PC-3 (cell line): ENCODE measurements at regions not wholly inside any gene's neighbourhood (a gene's known extent, or its start where the extent isn't known, plus 50 kb on each side); places are given as distances from the start of the nearest gene placed in this dataset.

Source experiments
- ATAC-seq: fragments of 200-7000 bp; cut with Tn5 transposase; 2 replicates; pipeline ENCODE4 v1.9.1; 2020; ENCODE audit warnings: mild to moderate bottlenecking, moderate library complexity
- BruUV-seq: library from RNA; stranded (reverse); fragments of 400-500 nt; replicated peaks from 2 replicates; lab custom pipeline; 2021; lab: Mats Ljungman, UMichigan
- CTCF ChIA-PET: fragments of 300-600 bp; sonication (Branson Sonifier 250); formaldehyde crosslinking; loops from one replicate; lab custom pipeline; 2022; ENCODE audit warnings: antibody characterized with exemption; lab: Charles Lee
- POLR2A ChIA-PET: fragments of 300-600 bp; sonication (Branson Sonifier 250); formaldehyde crosslinking; loops from one replicate; lab custom pipeline; 2022; ENCODE audit warnings: antibody characterized with exemption; ENCODE audit not compliant: unreplicated experiment; lab: Charles Lee
- DNase-seq: peaks from one replicate; pipeline ENCODE4 v3.0.0-alpha.2; 2015
- H2AFZ ChIP-seq: fragments of 300-600 bp; sonication (generic); 2 replicates; pipeline ENCODE4 v1.6.0; 2016; ENCODE audit warnings: antibody characterized with exemption, low read length
- H3F3A ChIP-seq: fragments of 300-600 bp; sonication (generic); one replicate; pipeline ENCODE4 v1.6.0; 2017; ENCODE audit warnings: antibody characterized with exemption, low read length, control low read depth, mild to moderate bottlenecking; ENCODE audit not compliant: unreplicated experiment
- H3K27ac ChIP-seq: fragments of 300-600 bp; sonication (generic); 2 replicates; pipeline ENCODE4 v1.5.1; 2016; ENCODE audit warnings: mild to moderate bottlenecking, low read length
- H3K27me3 ChIP-seq: fragments of 300-600 bp; sonication (generic); 2 replicates; pipeline ENCODE4 v1.6.1; 2016; ENCODE audit warnings: low read length, mixed read lengths
- H3K36me3 ChIP-seq: fragments of 300-600 bp; sonication (generic); 2 replicates; pipeline ENCODE4 v1.6.1; 2016; ENCODE audit warnings: low read depth, mixed run types, low read length, mixed read lengths
- H3K4me1 ChIP-seq: fragments of 300-600 bp; sonication (generic); 2 replicates; pipeline ENCODE4 v1.5.1; 2016; ENCODE audit warnings: low read length; ENCODE audit not compliant: insufficient read depth
- H3K4me2 ChIP-seq: fragments of 300-600 bp; sonication (generic); 2 replicates; pipeline ENCODE4 v1.6.0; 2016; ENCODE audit warnings: low read length
- H3K4me3 ChIP-seq: fragments of 300-600 bp; sonication (generic); 2 replicates; pipeline ENCODE4 v1.5.1; 2016; ENCODE audit warnings: mild to moderate bottlenecking, low read length, mixed read lengths
- H3K79me2 ChIP-seq: fragments of 300-600 bp; sonication (generic); 2 replicates; pipeline ENCODE4 v1.6.1; 2017; ENCODE audit warnings: low read length, mixed read lengths
- H3K9ac ChIP-seq: fragments of 300-600 bp; sonication (generic); 2 replicates; pipeline ENCODE4 v1.6.0; 2016; ENCODE audit warnings: mild to moderate bottlenecking, low read length
- H3K9me2 ChIP-seq: fragments of 300-600 bp; sonication (generic); replicated peaks from 2 replicates; pipeline ENCODE4 v1.6.1; 2016; ENCODE audit warnings: mixed run types, low read length, mixed read lengths
- H3K9me3 ChIP-seq: fragments of 300-600 bp; sonication (generic); 2 replicates; pipeline ENCODE4 v1.6.1; 2016; ENCODE audit warnings: low read length, mixed read lengths
- H4K20me1 ChIP-seq: fragments of 300-600 bp; sonication (generic); 2 replicates; pipeline ENCODE4 v1.6.1; 2016; ENCODE audit warnings: low read length, mixed read lengths
- EZH2 ChIP-seq: fragments of 300-600 bp; sonication (generic); IDR thresholded peaks from one replicate; pipeline ENCODE4 v1.6.1; 2017; ENCODE audit warnings: antibody characterized with exemption, mild to moderate bottlenecking, low read length; ENCODE audit not compliant: unreplicated experiment
- EZH2phosphoT487 ChIP-seq: fragments of 300-600 bp; sonication (generic); IDR thresholded peaks from 2 replicates; pipeline ENCODE4 v1.6.1; 2018; ENCODE audit warnings: mild to moderate bottlenecking, antibody characterized with exemption, low read length, borderline replicate concordance
- intact Hi-C: fragments of 100-400 bp; cut with micrococcal nuclease; formaldehyde crosslinking; loops from 2 replicates; pipeline ENCODE4 v1.9.0; 2023
- TF ChIP-seq, protein P1 (sequence below): fragments of 300-600 bp; sonication (generic); conservative IDR thresholded peaks from 2 replicates; pipeline ENCODE4 v1.5.1; 2017; ENCODE audit warnings: antibody characterized with exemption, low read depth, mild to moderate bottlenecking, low read length

DNA sequence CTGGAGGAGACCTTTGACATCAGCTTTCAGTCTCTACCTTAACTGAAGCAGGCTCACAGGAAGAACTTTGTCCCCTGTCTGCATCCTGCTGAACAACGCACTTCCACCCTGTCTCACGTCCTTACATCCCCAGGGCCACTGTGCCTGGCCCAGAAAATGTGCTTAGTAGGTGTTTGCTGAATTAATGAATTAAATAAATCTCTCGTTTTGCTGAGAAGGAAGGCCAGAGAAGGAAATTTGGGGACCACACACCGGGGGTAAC lies 54.3 kb upstream of the CREB3L1 start:
- DNase-seq (no peak), ATAC-seq (no peak)
- no TSS peak for BruUV-seq
- H3K79me2 ChIP-seq, result no peaks in the 10 kb centered on the region
- H3K9ac ChIP-seq, result no peak overlapping the region
- TF ChIP-seq EZH2, result no peak
- no peak for TF ChIP-seq EZH2phosphoT487
- TF ChIP-seq, protein P1, sequence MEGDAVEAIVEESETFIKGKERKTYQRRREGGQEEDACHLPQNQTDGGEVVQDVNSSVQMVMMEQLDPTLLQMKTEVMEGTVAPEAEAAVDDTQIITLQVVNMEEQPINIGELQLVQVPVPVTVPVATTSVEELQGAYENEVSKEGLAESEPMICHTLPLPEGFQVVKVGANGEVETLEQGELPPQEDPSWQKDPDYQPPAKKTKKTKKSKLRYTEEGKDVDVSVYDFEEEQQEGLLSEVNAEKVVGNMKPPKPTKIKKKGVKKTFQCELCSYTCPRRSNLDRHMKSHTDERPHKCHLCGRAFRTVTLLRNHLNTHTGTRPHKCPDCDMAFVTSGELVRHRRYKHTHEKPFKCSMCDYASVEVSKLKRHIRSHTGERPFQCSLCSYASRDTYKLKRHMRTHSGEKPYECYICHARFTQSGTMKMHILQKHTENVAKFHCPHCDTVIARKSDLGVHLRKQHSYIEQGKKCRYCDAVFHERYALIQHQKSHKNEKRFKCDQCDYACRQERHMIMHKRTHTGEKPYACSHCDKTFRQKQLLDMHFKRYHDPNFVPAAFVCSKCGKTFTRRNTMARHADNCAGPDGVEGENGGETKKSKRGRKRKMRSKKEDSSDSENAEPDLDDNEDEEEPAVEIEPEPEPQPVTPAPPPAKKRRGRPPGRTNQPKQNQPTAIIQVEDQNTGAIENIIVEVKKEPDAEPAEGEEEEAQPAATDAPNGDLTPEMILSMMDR, result no peak
- no peaks in the 10 kb centered on the region for H3K9me2 ChIP-seq
- no peaks in the 10 kb centered on the region for H3K9me3 ChIP-seq
- intact Hi-C loops, result no loop called here
- H3K4me1 ChIP-seq, result no peaks in the 10 kb centered on the region
- POLR2A ChIA-PET, result no interaction called here
- no peaks in the 10 kb centered on the region for H3F3A ChIP-seq
- no peak overlapping the region for H3K4me3 ChIP-seq
- no peak overlapping the region for H3K27ac ChIP-seq
- no peak overlapping the region for H3K4me2 ChIP-seq
- no peaks in the 10 kb centered on the region for H3K36me3 ChIP-seq
- H4K20me1 ChIP-seq, result no peaks in the 10 kb centered on the region
- no peak overlapping the region for H2AFZ ChIP-seq
- CTCF ChIA-PET, result no interaction called here
- no peaks in the 10 kb centered on the region for H3K27me3 ChIP-seq

DNA sequence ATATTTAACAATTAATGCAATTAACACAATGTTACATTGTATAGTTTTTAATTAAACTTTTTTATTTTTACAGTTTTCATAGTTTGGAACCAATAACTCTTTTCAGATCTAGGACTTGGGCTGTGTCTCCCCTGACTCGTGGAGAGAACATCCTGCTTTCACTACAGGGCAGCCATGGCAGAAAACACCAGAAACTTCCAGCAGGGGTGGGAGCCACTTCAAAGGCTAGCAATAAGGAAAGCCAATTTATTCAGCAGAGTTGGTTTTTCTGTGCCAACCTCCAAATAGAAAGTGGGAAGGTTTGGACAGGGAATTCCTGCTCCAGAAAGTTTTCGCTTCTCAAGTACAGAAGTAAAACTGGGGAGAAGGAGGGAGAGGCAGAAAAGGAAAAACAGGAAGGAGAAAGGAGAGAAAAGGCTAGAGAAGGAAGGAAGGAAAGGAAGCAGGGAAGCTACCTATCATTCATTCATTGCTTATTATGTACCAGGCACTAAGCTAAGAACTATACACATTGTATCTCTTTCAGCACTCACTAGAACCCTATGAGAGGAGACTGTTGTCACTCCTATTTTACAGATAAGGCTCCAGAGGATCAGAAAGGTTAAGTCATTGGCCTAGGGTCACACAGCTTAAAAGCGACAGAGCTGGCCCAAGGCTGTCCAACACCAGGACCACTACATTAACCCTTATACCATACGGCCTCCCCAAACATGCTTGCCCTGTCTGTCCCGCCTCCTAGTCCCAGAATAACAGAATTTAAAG lies 54.8 kb upstream of the CREB3L1 start:
- Histone ChIP-seq H3K9ac (no peak overlapping the region), H3K9me3 (no peaks in the 10 kb centered on the region), H3K4me2 (no peak overlapping the region), H3K79me2 (no peaks in the 10 kb centered on the region), H3K4me1 (no peaks in the 10 kb centered on the region), H2AFZ (peak overlapping the region; percentile 25; the same call in 1 of the 2 replicates), H3K36me3 (no peaks in the 10 kb centered on the region), H4K20me1 (no peaks in the 10 kb centered on the region), H3K4me3 (no peak overlapping the region), H3K27me3 (no peaks in the 10 kb centered on the region), H3F3A (no peaks in the 10 kb centered on the region), H3K27ac (no peak overlapping the region), H3K9me2 (no peaks in the 10 kb centered on the region)
- TF ChIP-seq EZH2 (no peak), EZH2phosphoT487 (no peak)
- TF ChIP-seq, protein P1, result no peak
- intact Hi-C loops, result no loop called here
- no TSS peak for BruUV-seq
- CTCF ChIA-PET, result no interaction called here
- POLR2A ChIA-PET, result no interaction called here
- no peak for DNase-seq
- ATAC-seq, result no peak

DNA sequence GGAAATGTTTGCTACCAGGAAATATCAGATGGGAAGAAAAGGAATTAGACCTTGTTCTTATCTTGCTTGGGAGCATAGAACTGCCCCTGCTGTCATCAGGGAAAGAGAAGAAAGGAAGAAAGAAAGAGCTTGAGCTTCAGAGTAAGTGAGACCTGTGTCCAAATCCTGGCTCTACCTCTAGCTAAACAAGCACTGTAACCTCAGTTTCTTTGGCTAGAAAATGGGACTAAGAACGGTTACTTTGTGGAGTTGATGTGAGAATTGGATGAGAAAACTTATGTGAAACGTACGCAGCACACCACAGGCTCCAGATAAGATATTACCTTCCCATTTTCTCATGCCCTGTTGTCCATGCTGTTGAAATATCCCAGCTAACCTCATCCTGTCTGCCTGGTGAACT lies 57.1 kb upstream of the CREB3L1 start:
- Histone ChIP-seq H4K20me1 (no peaks in the 10 kb centered on the region), H3K27ac (no peak overlapping the region), H3K4me1 (no peaks in the 10 kb centered on the region), H3K27me3 (no peaks in the 10 kb centered on the region), H3K79me2 (no peaks in the 10 kb centered on the region), H3K4me3 (no peak overlapping the region), H3K4me2 (no peak overlapping the region), H3K9me3 (no peaks in the 10 kb centered on the region), H3F3A (no peaks in the 10 kb centered on the region), H3K36me3 (no peaks in the 10 kb centered on the region), H3K9me2 (no peaks in the 10 kb centered on the region), H3K9ac (no peak overlapping the region), H2AFZ (no peak overlapping the region)
- TF ChIP-seq, protein P1, result no peak
- TF ChIP-seq EZH2 (no peak), EZH2phosphoT487 (no peak)
- intact Hi-C loops, result no loop called here
- ChIA-PET POLR2A (no interaction called here), CTCF (interaction anchor here (0.6 kb wide), 1 partner anchor 267 kb away, joined by 3 read pairs; no protein-coding TSS in a partner anchor)
- no peak for ATAC-seq
- DNase-seq, result no peak
- no TSS peak for BruUV-seq
